ENCODE measurements at regions not wholly inside any gene's neighbourhood (a gene's known extent, or its start where the extent isn't known, plus 50 kb on each side); places are given as distances from the start of the nearest gene placed in this dataset.

- no peak for ATAC-seq
- DNase-seq, result no peak
- intact Hi-C loops (cut with micrococcal nuclease), result no loop called here
Observed at GRCh38 chr3:68479779-68480178, 452.6 kb downstream of the TAFA4 start.

GRCh38 chr3:68468695-68469375 lies 463.5 kb downstream of the TAFA4 start:
- intact Hi-C loops (cut with micrococcal nuclease), result no loop called here
- DNase-seq (no peak), ATAC-seq (no peak)

GRCh38 chr3:68467465-68467864 lies 464.9 kb downstream of the TAFA4 start:
- intact Hi-C loops (cut with micrococcal nuclease), result no loop called here
- no peak for DNase-seq
- ATAC-seq, result no peak

GRCh38 chr3:68458581-68458980 lies 473.8 kb downstream of the TAFA4 start:
- intact Hi-C loops (cut with micrococcal nuclease), result no loop called here
- DNase-seq, result no peak
- no peak for ATAC-seq

GRCh38 chr3:68448510-68449383 lies 483.6 kb downstream of the TAFA4 start:
- intact Hi-C loops (cut with micrococcal nuclease), result no loop called here
- no peak for DNase-seq
- no peak for ATAC-seq

GRCh38 chr3:68447885-68448284 lies 484.5 kb downstream of the TAFA4 start:
- DNase-seq (no peak), ATAC-seq (no peak)
- intact Hi-C loops (cut with micrococcal nuclease), result no loop called here

- ATAC-seq (no peak), DNase-seq (no peak)
- intact Hi-C loops (cut with micrococcal nuclease), result no loop called here
Observed at GRCh38 chr3:68441054-68441453, 491.3 kb downstream of the TAFA4 start.

GRCh38 chr3:68436619-68437401 lies 495.5 kb downstream of the TAFA4 start:
- ATAC-seq (no peak), DNase-seq (no peak)
- intact Hi-C loops (cut with micrococcal nuclease), result no loop called here

- intact Hi-C loops (cut with micrococcal nuclease), result no loop called here
- no peak for ATAC-seq
- DNase-seq, result no peak
Observed at GRCh38 chr3:68428495-68428894, 503.9 kb downstream of the TAFA4 start.

- no peak for ATAC-seq
- no peak for DNase-seq
- intact Hi-C loops (cut with micrococcal nuclease), result no loop called here
Observed at GRCh38 chr3:68424796-68425460, 507.4 kb downstream of the TAFA4 start.

GRCh38 chr3:68408626-68409025 lies 523.7 kb downstream of the TAFA4 start:
- intact Hi-C loops (cut with micrococcal nuclease), result no loop called here
- DNase-seq (no peak), ATAC-seq (no peak)

- intact Hi-C loops (cut with micrococcal nuclease), result no loop called here
- ATAC-seq (no peak), DNase-seq (no peak)
Observed at GRCh38 chr3:68403741-68404140, 528.6 kb downstream of the TAFA4 start.

GRCh38 chr3:68402235-68402918 lies 530.0 kb downstream of the TAFA4 start:
- ATAC-seq (no peak), DNase-seq (no peak)
- intact Hi-C loops (cut with micrococcal nuclease), result no loop called here

- ATAC-seq (no peak), DNase-seq (no peak)
- intact Hi-C loops (cut with micrococcal nuclease), result no loop called here
Observed at GRCh38 chr3:68378631-68379030, 553.7 kb downstream of the TAFA4 start.

- no peak for DNase-seq
Observed at GRCh38 chr3:68373727-68374126, 558.6 kb downstream of the TAFA4 start.

GRCh38 chr3:68363796-68364195 lies 568.6 kb downstream of the TAFA4 start:
- no peak for DNase-seq
- intact Hi-C loops (cut with micrococcal nuclease), result no loop called here
- ATAC-seq, result no peak

More at GRCh38 chr3:68373727-68374126, 558.6 kb downstream of the TAFA4 start:
- no peak for ATAC-seq
- intact Hi-C loops (cut with micrococcal nuclease), result no loop called here

GRCh38 chr3:68360492-68360891 lies 571.9 kb downstream of the TAFA4 start:
- DNase-seq (no peak), ATAC-seq (no peak)
- intact Hi-C loops (cut with micrococcal nuclease), result no loop called here

- no peak for ATAC-seq
- intact Hi-C loops (cut with micrococcal nuclease), result no loop called here
- DNase-seq, result no peak
Observed at GRCh38 chr3:68345781-68346180, 586.6 kb downstream of the TAFA4 start.

GRCh38 chr3:68342426-68342825 lies 589.9 kb downstream of the TAFA4 start:
- intact Hi-C loops (cut with micrococcal nuclease), result no loop called here
- DNase-seq, result no peak
- no peak for ATAC-seq

Data from left ventricle myocardium superior (tissue), 1 donor.